ENCODE measurements at regions not wholly inside any gene's neighbourhood (a gene's known extent, or its start where the extent isn't known, plus 50 kb on each side); places are given as distances from the start of the nearest gene placed in this dataset.

- DNase-seq, result no peak
- TF ChIP-seq, protein P1, sequence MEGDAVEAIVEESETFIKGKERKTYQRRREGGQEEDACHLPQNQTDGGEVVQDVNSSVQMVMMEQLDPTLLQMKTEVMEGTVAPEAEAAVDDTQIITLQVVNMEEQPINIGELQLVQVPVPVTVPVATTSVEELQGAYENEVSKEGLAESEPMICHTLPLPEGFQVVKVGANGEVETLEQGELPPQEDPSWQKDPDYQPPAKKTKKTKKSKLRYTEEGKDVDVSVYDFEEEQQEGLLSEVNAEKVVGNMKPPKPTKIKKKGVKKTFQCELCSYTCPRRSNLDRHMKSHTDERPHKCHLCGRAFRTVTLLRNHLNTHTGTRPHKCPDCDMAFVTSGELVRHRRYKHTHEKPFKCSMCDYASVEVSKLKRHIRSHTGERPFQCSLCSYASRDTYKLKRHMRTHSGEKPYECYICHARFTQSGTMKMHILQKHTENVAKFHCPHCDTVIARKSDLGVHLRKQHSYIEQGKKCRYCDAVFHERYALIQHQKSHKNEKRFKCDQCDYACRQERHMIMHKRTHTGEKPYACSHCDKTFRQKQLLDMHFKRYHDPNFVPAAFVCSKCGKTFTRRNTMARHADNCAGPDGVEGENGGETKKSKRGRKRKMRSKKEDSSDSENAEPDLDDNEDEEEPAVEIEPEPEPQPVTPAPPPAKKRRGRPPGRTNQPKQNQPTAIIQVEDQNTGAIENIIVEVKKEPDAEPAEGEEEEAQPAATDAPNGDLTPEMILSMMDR (IDR thresholded peaks at IDR 0.05; ENCODE audit: low read depth, low read length), result no peak
- no peaks in the 10 kb centered on the region for H3K4me1 ChIP-seq
- no peaks in the 10 kb centered on the region for H3K27me3 ChIP-seq
- H3K36me3 ChIP-seq, result no peaks in the 10 kb centered on the region
- no peak overlapping the region for H3K4me3 ChIP-seq (ENCODE audit: low read depth, low read length)
- H3K9me3 ChIP-seq, result no peaks in the 10 kb centered on the region
Measured at GRCh38 chr2:183948861-183949260, 649.5 kb upstream of the ZNF804A start.

DNA sequence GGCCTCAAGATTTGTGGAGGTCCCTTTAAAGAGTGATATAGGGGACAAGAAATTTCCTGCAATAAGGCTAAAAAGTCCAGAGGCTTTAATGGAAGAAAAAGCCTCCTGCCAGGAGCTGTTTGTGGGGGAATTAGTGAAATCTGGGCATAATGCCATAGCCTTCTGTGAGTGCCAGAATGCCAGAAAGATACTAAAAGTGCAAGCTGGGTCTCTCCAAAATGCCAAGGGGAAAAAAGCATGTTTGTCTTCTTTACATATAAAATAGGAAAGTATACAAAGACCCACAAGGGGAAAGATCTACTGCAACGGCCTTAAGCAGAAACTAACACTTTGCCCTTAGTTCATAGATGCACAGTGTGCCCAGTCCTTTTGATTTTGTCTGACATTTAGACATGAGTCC is 647.7 kb upstream of the ZNF804A start:
- H3K4me3 ChIP-seq (ENCODE audit: low read depth, low read length), result no peak overlapping the region
- peak; percentile 7 for DNase-seq
- TF ChIP-seq, protein P1 (IDR thresholded peaks at IDR 0.05; ENCODE audit: low read depth, low read length), result no peak
- no peaks in the 10 kb centered on the region for H3K4me1 ChIP-seq
- H3K36me3 ChIP-seq, result no peaks in the 10 kb centered on the region
- H3K9me3 ChIP-seq, result no peaks in the 10 kb centered on the region
- no peaks in the 10 kb centered on the region for H3K27me3 ChIP-seq

- DNase-seq, result no peak
- Histone ChIP-seq H3K36me3 (no peaks in the 10 kb centered on the region), H3K9me3 (no peaks in the 10 kb centered on the region), H3K27me3 (no peaks in the 10 kb centered on the region), H3K4me1 (no peaks in the 10 kb centered on the region), H3K4me3 (ENCODE audit: low read depth, low read length) (no peak overlapping the region)
- TF ChIP-seq, protein P1 (IDR thresholded peaks at IDR 0.05; ENCODE audit: low read depth, low read length), result no peak
Measured at GRCh38 chr2:183951630-183952029, 646.7 kb upstream of the ZNF804A start.

GRCh38 chr2:183952741-183953140 is 645.6 kb upstream of the ZNF804A start:
- Histone ChIP-seq H3K4me3 (ENCODE audit: low read depth, low read length) (no peak overlapping the region), H3K4me1 (no peaks in the 10 kb centered on the region), H3K9me3 (no peaks in the 10 kb centered on the region), H3K36me3 (no peaks in the 10 kb centered on the region), H3K27me3 (no peaks in the 10 kb centered on the region)
- TF ChIP-seq, protein P1 (IDR thresholded peaks at IDR 0.05; ENCODE audit: low read depth, low read length), result no peak
- no peak for DNase-seq

DNA sequence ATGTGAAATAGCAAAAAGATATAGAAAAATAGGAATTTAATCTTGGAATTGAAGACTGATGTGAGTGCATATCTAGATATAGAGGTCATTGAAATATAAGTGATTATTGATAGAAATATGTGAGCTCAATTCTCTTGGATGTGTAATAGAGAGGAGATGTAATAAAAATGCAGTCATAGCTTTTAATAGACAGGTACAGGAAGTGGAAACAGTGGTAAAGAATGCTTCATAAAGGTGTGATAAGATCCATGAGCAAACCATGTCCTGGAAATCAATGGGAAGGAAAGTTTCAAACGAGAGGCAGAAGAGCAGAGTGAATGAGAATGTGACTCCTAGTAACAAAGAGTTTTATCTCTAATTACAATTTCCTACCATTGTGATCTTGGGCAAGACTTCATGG is 634.7 kb upstream of the ZNF804A start:
- Histone ChIP-seq H3K27me3 (no peaks in the 10 kb centered on the region), H3K36me3 (no peaks in the 10 kb centered on the region), H3K4me1 (no peaks in the 10 kb centered on the region), H3K9me3 (no peaks in the 10 kb centered on the region), H3K4me3 (ENCODE audit: low read depth, low read length) (no peak overlapping the region)
- TF ChIP-seq, protein P1 (IDR thresholded peaks at IDR 0.05; ENCODE audit: low read depth, low read length), result no peak
- no peak for DNase-seq

- Histone ChIP-seq H3K36me3 (no peaks in the 10 kb centered on the region), H3K4me1 (no peaks in the 10 kb centered on the region), H3K4me3 (ENCODE audit: low read depth, low read length) (no peak overlapping the region), H3K27me3 (no peaks in the 10 kb centered on the region), H3K9me3 (no peaks in the 10 kb centered on the region)
- TF ChIP-seq, protein P1 (IDR thresholded peaks at IDR 0.05; ENCODE audit: low read depth, low read length), result no peak
- DNase-seq, result no peak
Measured at GRCh38 chr2:183964565-183964964, 633.8 kb upstream of the ZNF804A start.
